PFSK-1 (cell line): ENCODE measurements at regions not wholly inside any gene's neighbourhood (a gene's known extent, or its start where the extent isn't known, plus 50 kb on each side); places are given as distances from the start of the nearest gene placed in this dataset.

Source experiments
- FOXP2 ChIP-seq: optimal IDR thresholded peaks from 2 replicates; pipeline ENCODE3; 2011; ENCODE audit warnings: borderline replicate concordance, control low read depth, inconsistent platforms; ENCODE audit not compliant: insufficient read depth; ENCODE audit errors: extremely low read length, extremely low read depth
- POLR2AphosphoS5 ChIP-seq: IDR thresholded peaks from 2 replicates; pipeline ENCODE4 v1.6.1; 2012; ENCODE audit warnings: low read depth, mild to moderate bottlenecking, control low read depth, low read length, moderate library complexity
- REST ChIP-seq, 2 experiments: IDR thresholded peaks; 2 replicates each; pipeline versions ENCODE4 v1.6.1 to v1.8.0; 2011 to 2012; ENCODE audit warnings: low read depth in 2 of 2, low read length in 2 of 2, control low read depth in 1 of 2, inconsistent platforms in 1 of 2, mild to moderate bottlenecking in 1 of 2, moderate library complexity in 1 of 2; ENCODE audit not compliant: insufficient read depth in 1 of 2
- SIN3A ChIP-seq: IDR thresholded peaks from 2 replicates; pipeline ENCODE4 v1.6.1; 2012; ENCODE audit warnings: mild to moderate bottlenecking, low read length, moderate library complexity, borderline replicate concordance; ENCODE audit not compliant: insufficient read depth
- TAF1 ChIP-seq: IDR thresholded peaks from 2 replicates; pipeline ENCODE4 v1.6.1; 2012; ENCODE audit warnings: low read length, control low read depth, borderline replicate concordance; ENCODE audit not compliant: insufficient read depth

- TF ChIP-seq SIN3A (no peak), FOXP2 (no peak), POLR2AphosphoS5 (no peak), REST (IDR thresholded peaks at IDR 0.05; ENCODE audit: insufficient read depth in 1 of 2, low read depth in 2 of 2, low read length in 2 of 2) (no peak), TAF1 (no peak)
Measured at GRCh38 chr20:12406978-12407377, 489.3 kb downstream of the BTBD3 start.

GRCh38 chr20:12409501-12409900 is 491.8 kb downstream of the BTBD3 start:
- TF ChIP-seq SIN3A (no peak), REST (IDR thresholded peaks at IDR 0.05; ENCODE audit: insufficient read depth in 1 of 2, low read depth in 2 of 2, low read length in 2 of 2) (no peak), FOXP2 (no peak), TAF1 (no peak), POLR2AphosphoS5 (no peak)

GRCh38 chr20:12410783-12411182 is 493.1 kb downstream of the BTBD3 start:
- TF ChIP-seq POLR2AphosphoS5: no peak
- TF ChIP-seq SIN3A: no peak
- no peak for TF ChIP-seq FOXP2
- no peak for TF ChIP-seq TAF1
- no peak for TF ChIP-seq REST (IDR thresholded peaks at IDR 0.05; ENCODE audit: insufficient read depth in 1 of 2, low read depth in 2 of 2, low read length in 2 of 2)

- TF ChIP-seq REST (IDR thresholded peaks at IDR 0.05; ENCODE audit: insufficient read depth in 1 of 2, low read depth in 2 of 2, low read length in 2 of 2) (no peak), TAF1 (no peak), FOXP2 (no peak), POLR2AphosphoS5 (no peak), SIN3A (no peak)
Measured at GRCh38 chr20:12411246-12411940, 493.7 kb downstream of the BTBD3 start.

GRCh38 chr20:12413116-12413515 is 495.4 kb downstream of the BTBD3 start:
- TF ChIP-seq TAF1: no peak
